Neuronal stem cell (in vitro differentiated cells): ENCODE measurements at regions not wholly inside any gene's neighbourhood (a gene's known extent, or its start where the extent isn't known, plus 50 kb on each side); places are given as distances from the start of the nearest gene placed in this dataset.
A peak's percentile ranks its signal among the peaks of the same experiment; 100 is the strongest.

Experiments
- DNase-seq: peaks from one replicate; pipeline ENCODE4 v3.0.0-alpha.2; 2013; ENCODE audit warnings: low spot score
- H2AFZ ChIP-seq: one replicate; pipeline ENCODE4 v1.6.1; 2013; ENCODE audit warnings: mild to moderate bottlenecking, low read length, inconsistent platforms
- H2AK5ac ChIP-seq: 2 replicates; pipeline ENCODE4 v1.6.1; 2013; ENCODE audit warnings: low read depth, mild to moderate bottlenecking, inconsistent platforms, low read length, moderate library complexity, mixed read lengths
- H2BK120ac ChIP-seq: 2 replicates; pipeline ENCODE4 v1.6.1; 2013; ENCODE audit warnings: low read depth, mild to moderate bottlenecking, inconsistent platforms, low read length, moderate library complexity, mixed read lengths
- H2BK12ac ChIP-seq: one replicate; pipeline ENCODE4 v1.6.1; 2013; ENCODE audit warnings: low read length, inconsistent platforms
- H2BK15ac ChIP-seq: 2 replicates; pipeline ENCODE4 v1.6.1; 2013; ENCODE audit warnings: mild to moderate bottlenecking, low read length, inconsistent platforms, mixed read lengths
- H2BK5ac ChIP-seq: one replicate; pipeline ENCODE4 v1.6.1; 2013; ENCODE audit warnings: inconsistent platforms, mild to moderate bottlenecking, low read length, moderate library complexity
- H3K14ac ChIP-seq: one replicate; pipeline ENCODE4 v1.6.1; 2013; ENCODE audit warnings: low read length, inconsistent platforms
- H3K18ac ChIP-seq: 2 replicates; pipeline ENCODE4 v1.6.1; 2013; ENCODE audit warnings: low read length, inconsistent platforms
- H3K23ac ChIP-seq: 2 replicates; pipeline ENCODE4 v1.6.1; 2013; ENCODE audit warnings: low read depth, mild to moderate bottlenecking, mixed read lengths, low read length, inconsistent platforms; ENCODE audit not compliant: poor library complexity
- H3K27ac ChIP-seq: replicated peaks from 3 replicates; pipeline ENCODE4 v1.5.1; 2013; ENCODE audit warnings: low read length, inconsistent platforms
- H3K27me3 ChIP-seq, 3 experiments: 2 replicates each; pipeline ENCODE4 v1.6.1; 2013; ENCODE audit warnings: low read length in 3 of 3, mild to moderate bottlenecking in 2 of 3, inconsistent platforms in 1 of 3, low read depth in 1 of 3, mixed read lengths in 1 of 3, moderate library complexity in 1 of 3; ENCODE audit not compliant: control insufficient read depth in 3 of 3, insufficient read depth in 3 of 3
- H3K36me3 ChIP-seq, 2 donors: replicated peaks in 1 of 2; 2 replicates each; pipeline ENCODE4 v1.6.1; 2013; ENCODE audit warnings: low read length in 2 of 2; ENCODE audit not compliant: control insufficient read depth in 2 of 2, insufficient read depth in 2 of 2
- H3K4ac ChIP-seq: 2 replicates; pipeline ENCODE4 v1.6.1; 2013; ENCODE audit warnings: inconsistent platforms, mild to moderate bottlenecking, low read length, moderate library complexity
- H3K4me1 ChIP-seq, 2 donors: 1 replicate in 1 of 2; 2 replicates in 1 of 2; pipeline ENCODE4 v1.6.1; 2013; ENCODE audit warnings: low read length in 2 of 2, low read depth in 1 of 2; ENCODE audit not compliant: control insufficient read depth in 2 of 2, insufficient read depth in 1 of 2
- H3K4me2 ChIP-seq: one replicate; pipeline ENCODE4 v1.6.1; 2013; ENCODE audit warnings: mild to moderate bottlenecking, low read length, inconsistent platforms; ENCODE audit not compliant: insufficient read depth, poor library complexity, severe bottlenecking
- H3K4me3 ChIP-seq, 2 donors: 2 replicates each; pipeline ENCODE4 v1.5.1; 2013; ENCODE audit warnings: low read length in 2 of 2, mild to moderate bottlenecking in 2 of 2, inconsistent platforms in 1 of 2, moderate library complexity in 1 of 2
- H3K79me1 ChIP-seq: one replicate; pipeline ENCODE4 v1.6.1; 2013; ENCODE audit warnings: low read depth, mild to moderate bottlenecking, inconsistent platforms, low read length, moderate library complexity
- H3K9ac ChIP-seq: one replicate; pipeline ENCODE4 v1.6.1; 2013; ENCODE audit warnings: mild to moderate bottlenecking, low read depth, low read length, inconsistent platforms; ENCODE audit not compliant: poor library complexity
- H3K9me3 ChIP-seq, 2 donors: replicated peaks in 1 of 2; 2 replicates each; pipeline versions ENCODE3 to v1.6.1; 2013; ENCODE audit warnings: low read length in 2 of 2, mild to moderate bottlenecking in 2 of 2, inconsistent platforms in 1 of 2, low read depth in 1 of 2, mixed read lengths in 1 of 2, moderate library complexity in 1 of 2; ENCODE audit not compliant: control insufficient read depth in 2 of 2, insufficient read depth in 1 of 2
- H4K8ac ChIP-seq: one replicate; pipeline ENCODE4 v1.6.1; 2013; ENCODE audit warnings: low read depth, mild to moderate bottlenecking, inconsistent platforms, low read length, moderate library complexity
- H4K91ac ChIP-seq: one replicate; pipeline ENCODE4 v1.6.1; 2013; ENCODE audit warnings: low read length, low read depth, mild to moderate bottlenecking, inconsistent platforms; ENCODE audit not compliant: poor library complexity
- WGBS, 2 donors: extraction: QIAGEN DNeasy Blood & Tissue Kit; methylation state at CpG; one replicate each; pipeline ENCODE4 v1.1.7; 2013; ENCODE audit warnings: missing lambda C conversion rate in 2 of 2, mixed read lengths in 1 of 2; ENCODE audit not compliant: insufficient read length in 2 of 2, insufficient replicate concordance in 1 of 2; ENCODE audit errors: extremely low coverage in 2 of 2; 5-methylcytosine and 5-hydroxymethylcytosine counted together

DNA sequence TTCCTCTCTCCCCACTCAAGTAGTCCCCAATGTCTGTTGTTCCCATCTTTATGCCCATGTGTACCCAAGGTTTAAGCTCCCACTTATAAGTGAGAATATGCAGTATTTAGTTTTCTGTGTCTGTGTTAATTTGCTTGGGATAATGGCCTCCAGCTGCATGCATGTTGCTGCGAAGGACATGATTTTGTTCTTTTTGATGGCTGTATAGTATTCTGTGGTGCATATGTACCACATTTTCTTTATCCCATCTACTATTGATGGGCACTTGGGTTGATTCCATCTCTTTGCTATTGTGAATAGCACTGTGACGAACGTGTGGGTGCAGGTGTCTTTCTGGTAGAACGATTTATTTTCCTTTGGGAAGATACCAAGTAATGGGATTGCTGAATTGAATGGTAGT, 170.2 kb upstream of the AUTS2 start:
- H3K27ac ChIP-seq, result no peak overlapping the region
- no peaks in the 10 kb centered on the region for H3K9me3 ChIP-seq
- no peak overlapping the region for H2BK120ac ChIP-seq
- no peak overlapping the region for H3K4me3 ChIP-seq
- H3K9ac ChIP-seq, result no peak overlapping the region
- no peak overlapping the region for H3K18ac ChIP-seq
- no peak overlapping the region for H2AFZ ChIP-seq
- peaks cover 0 to 2% (median 0%) of the 10 kb centered on the region in 3 experiments for H3K27me3 ChIP-seq
- H4K8ac ChIP-seq, result no peak overlapping the region
- H3K4me1 ChIP-seq, result peaks cover 0 to 10% of the 10 kb centered on the region in 2 donors
- no peak overlapping the region for H2AK5ac ChIP-seq
- no CpG with 5 or more reads among the region's 4 CpGs for WGBS, 2 donors
- no peak overlapping the region for H2BK5ac ChIP-seq
- no peak overlapping the region for H3K14ac ChIP-seq
- no peak overlapping the region for H3K4ac ChIP-seq
- no peaks in the 10 kb centered on the region for H3K79me1 ChIP-seq
- no peak overlapping the region for H4K91ac ChIP-seq
- no peak overlapping the region for H3K23ac ChIP-seq
- H2BK12ac ChIP-seq, result no peak overlapping the region
- no peaks in the 10 kb centered on the region for H3K36me3 ChIP-seq
- no peak for DNase-seq
- no peak overlapping the region for H2BK15ac ChIP-seq
- no peak overlapping the region for H3K4me2 ChIP-seq

DNA sequence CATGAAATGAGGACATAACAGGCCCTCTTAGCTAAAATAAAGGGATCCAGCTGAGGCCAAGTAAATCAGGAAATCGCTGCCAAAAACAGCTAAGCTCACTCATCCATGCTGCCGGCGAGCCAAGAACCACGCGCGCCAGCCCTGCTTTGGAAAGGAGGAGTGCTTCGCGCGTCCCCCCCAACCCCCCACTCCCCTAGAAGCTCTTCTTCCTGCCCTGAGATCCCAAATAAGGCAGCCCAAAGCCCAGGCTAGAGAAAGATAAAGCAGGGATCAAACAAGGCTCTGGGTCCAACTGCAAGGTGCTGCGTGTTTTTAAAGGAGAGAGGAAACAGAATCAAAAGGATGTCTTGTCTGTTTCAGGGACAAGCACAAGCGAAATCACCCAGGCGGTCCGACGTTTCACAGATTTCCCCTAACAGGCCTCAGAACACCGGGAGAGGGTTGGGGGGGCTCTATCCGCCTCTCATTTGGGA, 168.3 kb upstream of the AUTS2 start:
- H2BK5ac ChIP-seq, result no peak overlapping the region
- no CpG with 5 or more reads among the region's 16 CpGs for WGBS, 2 donors
- H2AK5ac ChIP-seq, result no peak overlapping the region
- H2AFZ ChIP-seq, result peak overlapping the region; percentile 85
- no peak overlapping the region for H4K91ac ChIP-seq
- H3K9me3 ChIP-seq, result no peaks in the 10 kb centered on the region
- no peak overlapping the region for H2BK15ac ChIP-seq
- no peak overlapping the region for H3K27ac ChIP-seq
- no peak for DNase-seq
- no peak overlapping the region for H4K8ac ChIP-seq
- peak overlapping the region; percentile 20 for H3K18ac ChIP-seq
- peaks cover 0 to 10% of the 10 kb centered on the region in 2 donors for H3K4me1 ChIP-seq
- H3K4ac ChIP-seq, result no peak overlapping the region
- H3K27me3 ChIP-seq, result peaks cover 0 to 2% (median 0%) of the 10 kb centered on the region in 3 experiments
- H3K14ac ChIP-seq, result no peak overlapping the region
- no peaks in the 10 kb centered on the region for H3K36me3 ChIP-seq
- H2BK12ac ChIP-seq, result no peak overlapping the region
- H3K9ac ChIP-seq, result no peak overlapping the region
- H3K4me3 ChIP-seq, result no peak overlapping the region
- H3K79me1 ChIP-seq, result no peaks in the 10 kb centered on the region
- H3K4me2 ChIP-seq, result no peak overlapping the region
- no peak overlapping the region for H2BK120ac ChIP-seq
- H3K23ac ChIP-seq, result no peak overlapping the region

DNA sequence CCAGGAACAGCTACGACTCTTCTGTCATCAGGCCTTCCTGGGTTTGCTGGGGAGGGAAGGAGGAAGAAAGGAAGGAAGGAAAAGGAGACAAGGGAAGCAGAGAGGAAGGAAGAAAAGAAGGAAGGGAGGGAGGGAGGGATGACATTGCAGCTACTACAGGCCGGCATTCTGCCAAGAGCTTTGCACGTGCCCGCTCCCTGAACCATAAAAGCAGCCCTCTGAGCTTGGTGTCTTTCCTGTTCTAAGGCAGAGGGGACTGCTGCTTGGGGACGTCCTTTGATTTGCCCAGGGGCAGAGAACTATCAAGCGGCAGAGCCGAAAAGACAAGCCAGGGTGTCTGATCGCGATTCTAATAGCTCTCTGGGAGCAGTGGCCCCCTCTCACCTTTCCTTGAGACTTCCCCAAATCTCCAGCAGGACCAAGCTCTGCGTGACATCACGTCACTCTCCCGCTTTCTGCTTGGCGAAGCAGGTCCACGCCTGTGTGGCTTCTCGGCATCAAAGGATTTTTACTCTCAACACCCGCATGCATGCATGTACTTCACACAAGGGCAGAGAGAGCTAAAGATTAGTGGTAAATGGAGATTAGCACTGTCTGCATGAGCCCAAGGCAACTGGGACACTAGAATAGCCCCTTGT, 167.8 kb upstream of the AUTS2 start:
- WGBS, 2 donors, result no CpG with 5 or more reads among the region's 16 CpGs
- H3K79me1 ChIP-seq, result no peaks in the 10 kb centered on the region
- H2AK5ac ChIP-seq, result no peak overlapping the region
- H2BK12ac ChIP-seq, result no peak overlapping the region
- peaks cover 0 to 10% of the 10 kb centered on the region in 2 donors for H3K4me1 ChIP-seq
- no peak overlapping the region for H2BK120ac ChIP-seq
- H3K18ac ChIP-seq, result no peak overlapping the region
- no peak overlapping the region for H4K8ac ChIP-seq
- H2AFZ ChIP-seq, result peak overlapping the region; percentile 85
- peaks cover 0 to 2% (median 0%) of the 10 kb centered on the region in 3 experiments for H3K27me3 ChIP-seq
- H2BK5ac ChIP-seq, result no peak overlapping the region
- no peak overlapping the region for H3K4me3 ChIP-seq
- no peak overlapping the region for H3K4ac ChIP-seq
- no peaks in the 10 kb centered on the region for H3K9me3 ChIP-seq
- H3K9ac ChIP-seq, result no peak overlapping the region
- no peak overlapping the region for H3K4me2 ChIP-seq
- H3K27ac ChIP-seq, result no peak overlapping the region
- H3K14ac ChIP-seq, result no peak overlapping the region
- no peak overlapping the region for H4K91ac ChIP-seq
- no peak for DNase-seq
- no peak overlapping the region for H3K23ac ChIP-seq
- no peaks in the 10 kb centered on the region for H3K36me3 ChIP-seq
- peak overlapping the region; percentile 43 for H2BK15ac ChIP-seq

DNA sequence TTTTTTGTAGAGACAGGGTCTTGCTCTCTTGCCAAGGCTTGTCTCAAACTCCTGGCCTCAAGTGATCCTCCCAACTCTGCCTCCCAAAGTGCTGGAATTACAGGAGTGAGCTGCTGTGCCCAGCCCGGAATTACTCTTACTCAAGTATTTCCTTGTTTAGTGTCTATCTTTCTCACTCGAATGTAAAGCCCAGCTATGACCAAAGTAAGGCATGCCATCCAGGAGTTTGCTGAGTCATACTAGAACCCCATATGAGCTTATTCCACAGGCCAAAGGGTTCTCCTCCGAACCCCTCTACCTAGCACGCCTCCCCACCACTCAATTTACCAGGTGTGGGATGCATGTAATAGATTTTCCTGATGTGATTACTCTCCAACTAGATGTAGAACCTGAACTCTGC, 166.6 kb upstream of the AUTS2 start:
- no peak overlapping the region for H3K14ac ChIP-seq
- H3K27ac ChIP-seq, result no peak overlapping the region
- H3K9ac ChIP-seq, result no peak overlapping the region
- H4K91ac ChIP-seq, result no peak overlapping the region
- H3K36me3 ChIP-seq, result no peaks in the 10 kb centered on the region
- H3K79me1 ChIP-seq, result no peaks in the 10 kb centered on the region
- H3K18ac ChIP-seq, result no peak overlapping the region
- no peak overlapping the region for H2AFZ ChIP-seq
- peaks cover 0 to 2% (median 0%) of the 10 kb centered on the region in 3 experiments for H3K27me3 ChIP-seq
- no peak overlapping the region for H2BK12ac ChIP-seq
- DNase-seq, result no peak
- peaks cover 0 to 10% of the 10 kb centered on the region in 2 donors for H3K4me1 ChIP-seq
- WGBS, 2 donors, result no CpG with 5 or more reads among the region's 4 CpGs
- no peak overlapping the region for H3K4me2 ChIP-seq
- H2BK120ac ChIP-seq, result no peak overlapping the region
- H3K4me3 ChIP-seq, result no peak overlapping the region
- no peak overlapping the region for H2BK5ac ChIP-seq
- no peak overlapping the region for H2BK15ac ChIP-seq
- H2AK5ac ChIP-seq, result no peak overlapping the region
- no peak overlapping the region for H3K4ac ChIP-seq
- H3K23ac ChIP-seq, result no peak overlapping the region
- no peaks in the 10 kb centered on the region for H3K9me3 ChIP-seq
- no peak overlapping the region for H4K8ac ChIP-seq
